ENCODE measurements at regions not wholly inside any gene's neighbourhood (a gene's known extent, or its start where the extent isn't known, plus 50 kb on each side); places are given as distances from the start of the nearest gene placed in this dataset.

DNA sequence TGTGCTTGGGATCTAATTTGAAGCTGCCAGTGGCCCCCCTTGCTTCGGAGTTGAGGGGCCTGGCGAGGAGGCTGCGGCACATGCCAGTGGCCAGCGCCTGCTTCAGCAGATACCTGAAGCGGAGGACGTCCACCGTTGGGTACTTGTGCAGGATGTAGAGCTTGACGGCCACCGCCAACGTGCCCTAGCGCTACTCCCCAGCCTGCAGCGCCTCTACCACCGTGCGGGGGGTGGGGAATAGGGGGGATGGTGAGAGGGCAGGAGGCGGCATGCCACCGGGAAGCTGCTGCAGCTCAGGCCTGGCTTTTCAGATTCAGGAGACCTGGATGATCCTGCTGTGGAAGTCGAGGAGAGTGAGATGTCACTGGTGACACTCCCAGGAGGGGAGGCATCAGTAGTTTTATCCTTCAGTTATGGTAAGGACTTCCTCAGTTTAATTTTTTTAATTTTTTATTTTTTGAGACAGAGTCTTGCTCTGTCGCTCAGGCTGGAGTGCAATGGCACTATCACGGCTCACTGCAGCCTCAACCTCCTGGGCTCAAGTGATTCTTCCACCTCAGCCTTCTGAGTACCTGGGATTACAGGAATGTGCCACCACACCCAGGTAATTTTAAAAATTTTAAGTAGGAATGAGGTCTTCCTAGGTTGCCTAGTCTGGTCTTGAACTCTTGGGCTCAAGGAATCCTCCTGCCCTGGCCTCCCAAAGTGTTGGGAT is 150.6 kb upstream of the FRMD4B start:
- no peak overlapping the region for H3K4me3 ChIP-seq (ENCODE audit: low read depth, low read length)
- TF ChIP-seq, protein P1, sequence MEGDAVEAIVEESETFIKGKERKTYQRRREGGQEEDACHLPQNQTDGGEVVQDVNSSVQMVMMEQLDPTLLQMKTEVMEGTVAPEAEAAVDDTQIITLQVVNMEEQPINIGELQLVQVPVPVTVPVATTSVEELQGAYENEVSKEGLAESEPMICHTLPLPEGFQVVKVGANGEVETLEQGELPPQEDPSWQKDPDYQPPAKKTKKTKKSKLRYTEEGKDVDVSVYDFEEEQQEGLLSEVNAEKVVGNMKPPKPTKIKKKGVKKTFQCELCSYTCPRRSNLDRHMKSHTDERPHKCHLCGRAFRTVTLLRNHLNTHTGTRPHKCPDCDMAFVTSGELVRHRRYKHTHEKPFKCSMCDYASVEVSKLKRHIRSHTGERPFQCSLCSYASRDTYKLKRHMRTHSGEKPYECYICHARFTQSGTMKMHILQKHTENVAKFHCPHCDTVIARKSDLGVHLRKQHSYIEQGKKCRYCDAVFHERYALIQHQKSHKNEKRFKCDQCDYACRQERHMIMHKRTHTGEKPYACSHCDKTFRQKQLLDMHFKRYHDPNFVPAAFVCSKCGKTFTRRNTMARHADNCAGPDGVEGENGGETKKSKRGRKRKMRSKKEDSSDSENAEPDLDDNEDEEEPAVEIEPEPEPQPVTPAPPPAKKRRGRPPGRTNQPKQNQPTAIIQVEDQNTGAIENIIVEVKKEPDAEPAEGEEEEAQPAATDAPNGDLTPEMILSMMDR (IDR thresholded peaks at IDR 0.05; ENCODE audit: low read depth, low read length, missing control alignments) = no peak
- no peak for DNase-seq (ENCODE audit: low read depth)

DNA sequence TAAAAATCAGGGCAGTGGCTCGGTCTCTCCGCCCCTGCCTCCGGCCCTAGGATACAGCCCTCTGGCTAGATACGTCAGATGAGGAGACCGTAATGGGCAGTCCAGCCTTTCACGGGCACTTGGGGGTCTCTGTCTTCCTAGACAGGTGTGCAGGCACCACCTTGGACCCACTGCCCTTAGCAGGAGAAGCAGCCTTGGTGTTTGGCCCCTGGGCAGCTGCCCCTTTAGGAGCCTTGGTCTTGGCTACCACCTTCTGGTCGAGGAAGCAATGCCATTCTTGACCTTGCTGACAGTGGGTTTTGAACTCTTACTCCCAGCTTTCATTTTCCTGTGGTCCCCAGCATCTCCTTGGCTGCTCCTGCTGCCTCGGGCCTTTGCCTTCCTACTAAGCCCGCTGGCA is 149.7 kb upstream of the FRMD4B start:
- TF ChIP-seq, protein P1 (IDR thresholded peaks at IDR 0.05; ENCODE audit: low read depth, low read length, missing control alignments) = no peak
- no peak for DNase-seq (ENCODE audit: low read depth)
- H3K4me3 ChIP-seq (ENCODE audit: low read depth, low read length) = no peak overlapping the region

DNA sequence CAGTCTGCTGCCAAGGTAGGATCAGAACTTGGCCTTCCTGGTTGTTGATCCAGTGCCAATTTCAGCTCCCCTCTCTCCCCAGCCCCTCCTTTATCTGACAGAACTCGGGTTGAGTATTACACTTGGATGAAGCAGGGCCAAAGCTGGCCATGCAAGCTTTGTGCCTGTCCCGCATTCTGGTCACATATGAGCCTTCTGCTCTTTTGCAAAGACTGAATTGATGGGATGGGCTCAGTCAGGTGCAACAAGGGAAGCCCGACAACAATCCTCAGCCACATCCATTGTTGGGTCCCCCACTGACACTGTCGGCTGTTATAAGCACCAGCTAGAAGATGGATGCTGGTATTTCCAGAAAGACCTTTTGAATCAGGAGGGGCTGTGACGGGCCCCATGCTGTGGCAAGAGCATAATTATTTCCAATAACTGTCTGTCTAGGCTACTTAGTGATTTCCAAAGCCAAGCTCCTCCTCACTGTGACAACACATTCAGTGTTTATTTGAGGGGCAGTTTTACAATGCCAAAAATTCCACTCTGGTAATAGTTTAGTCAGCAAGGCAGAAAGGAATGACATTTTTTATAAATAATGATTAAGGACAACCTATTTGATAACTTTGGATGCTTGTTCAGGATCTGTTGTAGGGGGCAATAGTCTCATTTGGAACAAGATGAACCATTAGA is 146.8 kb upstream of the FRMD4B start:
- TF ChIP-seq, protein P1 (IDR thresholded peaks at IDR 0.05; ENCODE audit: low read depth, low read length, missing control alignments) = no peak
- DNase-seq (ENCODE audit: low read depth) = no peak
- no peak overlapping the region for H3K4me3 ChIP-seq (ENCODE audit: low read depth, low read length)

DNA sequence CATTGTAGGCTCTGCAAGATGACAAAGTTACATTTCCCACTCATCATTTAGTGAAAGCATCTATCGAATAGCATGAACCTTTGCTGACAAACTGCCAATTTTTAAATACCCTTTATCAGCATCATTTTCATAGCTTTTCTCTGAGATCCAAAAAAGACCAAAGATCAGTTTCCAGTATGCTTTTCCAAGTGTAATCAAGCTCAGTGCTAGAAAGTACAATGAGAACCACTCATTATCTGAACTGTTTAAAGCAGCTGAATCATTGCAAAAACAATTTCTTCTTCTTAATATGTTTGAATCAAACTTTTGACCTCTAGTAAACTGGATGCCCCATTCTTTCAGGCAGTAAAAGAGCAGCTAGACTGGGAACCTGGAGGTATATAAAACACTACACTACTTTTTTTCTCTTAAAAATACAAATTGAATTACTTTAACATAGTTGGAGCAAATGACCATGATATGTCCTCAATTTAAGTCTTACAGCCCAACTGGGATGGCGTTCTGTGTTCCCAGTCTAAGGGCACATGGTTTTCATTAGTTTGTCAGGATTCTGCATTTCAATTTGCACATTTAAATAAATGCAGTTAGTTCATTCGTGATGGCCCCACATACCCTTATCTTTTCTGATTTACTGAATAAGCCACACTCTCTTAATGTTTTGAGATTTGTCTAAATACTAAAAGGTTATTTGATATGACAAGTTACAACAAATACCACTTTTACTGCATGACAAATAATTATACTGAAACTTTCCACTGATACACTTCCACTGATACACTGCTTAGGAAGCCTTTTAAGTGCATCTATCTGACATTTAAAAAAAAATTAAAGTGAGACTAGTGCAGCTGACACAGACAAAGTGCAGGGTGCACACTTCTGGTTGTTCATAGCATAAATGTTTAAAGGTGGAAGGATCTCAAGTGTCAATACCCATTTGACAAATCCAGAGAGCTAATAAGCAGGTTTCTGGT is 146.0 kb upstream of the FRMD4B start:
- H3K4me3 ChIP-seq (ENCODE audit: low read depth, low read length) = no peak overlapping the region
- DNase-seq (ENCODE audit: low read depth) = no peak
- TF ChIP-seq, protein P1 (IDR thresholded peaks at IDR 0.05; ENCODE audit: low read depth, low read length, missing control alignments) = no peak

DNA sequence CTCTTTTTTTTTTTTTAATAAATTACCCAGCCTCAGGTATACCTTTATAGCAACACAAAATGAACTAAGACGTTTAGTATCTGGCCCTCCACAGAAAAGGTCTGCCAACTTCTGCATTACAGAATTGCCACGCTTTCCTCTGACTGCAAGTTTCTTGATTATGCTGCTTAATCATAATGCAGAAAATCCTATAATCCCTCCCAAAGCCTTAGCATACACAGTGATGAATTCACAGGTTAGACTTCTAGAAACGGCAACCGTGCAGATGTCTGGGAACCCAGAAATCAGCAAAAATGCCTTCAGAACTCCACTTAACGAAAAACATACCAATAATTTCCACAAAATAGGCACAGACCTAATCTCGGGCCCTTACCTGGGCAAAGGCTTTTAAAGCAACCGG is 144.7 kb upstream of the FRMD4B start:
- no peak for DNase-seq (ENCODE audit: low read depth)
- no peak overlapping the region for H3K4me3 ChIP-seq (ENCODE audit: low read depth, low read length)
- TF ChIP-seq, protein P1 (IDR thresholded peaks at IDR 0.05; ENCODE audit: low read depth, low read length, missing control alignments) = no peak

DNA sequence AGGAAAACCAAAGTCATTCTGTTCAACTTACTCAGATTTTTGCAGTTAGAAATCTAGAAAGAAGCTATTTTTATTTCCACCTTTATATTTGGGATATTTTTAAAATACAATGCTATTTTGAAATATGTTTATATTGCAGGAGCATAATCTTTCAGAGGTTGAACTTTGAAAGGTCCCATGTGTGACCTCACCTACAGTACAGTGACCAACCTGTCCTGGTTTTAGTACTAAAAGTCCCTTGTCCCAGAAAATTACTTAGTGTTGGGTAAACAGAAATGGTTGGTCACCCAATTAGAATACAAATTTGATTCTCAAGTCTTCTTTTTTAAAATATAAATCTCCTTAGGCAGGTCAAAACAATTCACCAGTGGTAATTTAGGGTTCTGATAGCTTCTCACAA is 141.6 kb upstream of the FRMD4B start:
- no peak for DNase-seq (ENCODE audit: low read depth)
- no peak overlapping the region for H3K4me3 ChIP-seq (ENCODE audit: low read depth, low read length)
- TF ChIP-seq, protein P1 (IDR thresholded peaks at IDR 0.05; ENCODE audit: low read depth, low read length, missing control alignments) = no peak

Measured in GM12864 (cell line).